Adrenal gland (tissue), 9 donors: ENCODE measurements at regions not wholly inside any gene's neighbourhood (a gene's known extent, or its start where the extent isn't known, plus 50 kb on each side); places are given as distances from the start of the nearest gene placed in this dataset.

ENCODE experiments used
- DNase-seq, 7 donors: peaks; one replicate each; pipeline ENCODE4 v3.0.0-alpha.2; 2019 to 2020
- H3K27ac ChIP-seq, 5 donors: fragments of 200-600 bp; sonication (generic) in 4 of 5; 1 replicate in 3 of 5; 2 replicates in 2 of 5; pipeline versions ENCODE4 v1.5.1 to v1.8.0; 2016 to 2020; ENCODE audit warnings: mild to moderate bottlenecking in 1 of 5
- H3K27me3 ChIP-seq: fragments of 200-600 bp; 2 replicates; pipeline ENCODE4 v1.8.0; 2021
- H3K36me3 ChIP-seq, 2 donors: fragments of 200-600 bp; replicated peaks in 1 of 2; 1 replicate in 1 of 2; 2 replicates in 1 of 2; pipeline versions ENCODE4 v1.5.1 to v1.8.0; 2018 to 2022
- H3K4me1 ChIP-seq, 2 donors: fragments of 200-600 bp; replicated peaks in 1 of 2; 1 replicate in 1 of 2; 2 replicates in 1 of 2; pipeline versions ENCODE4 v1.5.1 to v1.8.0; 2018 to 2021
- H3K4me3 ChIP-seq, 4 donors: fragments of 200-600 bp; sonication (generic) in 3 of 4; one replicate each; pipeline ENCODE4 v1.5.1; 2016 to 2018
- H3K9me3 ChIP-seq, 3 donors: fragments of 200-600 bp; sonication (generic) in 1 of 3; replicated peaks in 1 of 3; 1 replicate in 2 of 3; 2 replicates in 1 of 3; pipeline versions ENCODE4 v1.5.1 to v1.8.0; 2016 to 2021
- POLR2A ChIP-seq, 2 donors: fragments of 450-650 bp; IDR thresholded peaks; one replicate each; pipeline ENCODE4 v1.6.1; 2017; ENCODE audit warnings: antibody characterized with exemption in 2 of 2, mild to moderate bottlenecking in 2 of 2, moderate library complexity in 1 of 2
- WGBS, 4 donors: extraction: QIAGEN DNeasy Blood & Tissue Kit in 2 of 4; methylation state at CpG; one replicate each; pipeline versions ENCODE4 v1.1.5 to v1.1.7; 2013 to 2017; 5-methylcytosine and 5-hydroxymethylcytosine counted together
- intact Hi-C, 2 donors: fragments of 100-400 bp; cut with DNase I; formaldehyde crosslinking; loops; one replicate each; pipeline versions ENCODE4 v1.14.1 to v1.15.0; 2022 to 2023
- TF ChIP-seq, protein P1 (sequence below), 6 experiments: fragments of 450-650 bp in 4 of 6; fragments of 200-600 bp in 2 of 6; sonication (generic) in 1 of 6; IDR thresholded peaks; 1 replicate in 5 of 6; 2 replicates in 1 of 6; pipeline versions ENCODE4 v1.5.1 to v1.8.0; 2016 to 2021; ENCODE audit warnings: antibody characterized with exemption in 6 of 6, mild to moderate bottlenecking in 2 of 6, moderate library complexity in 1 of 6
- donor health status: healthy with polysubstance abuse.
- donor health status: Bipolar disorder and iron deficiency.
- donor health status: DM: yes; HTN: yes; CAD: no.
- donor health status: DM: no; HTN: no; CAD: no.
- donor health status: DM: no; HTN: no; CAD: no.

DNA sequence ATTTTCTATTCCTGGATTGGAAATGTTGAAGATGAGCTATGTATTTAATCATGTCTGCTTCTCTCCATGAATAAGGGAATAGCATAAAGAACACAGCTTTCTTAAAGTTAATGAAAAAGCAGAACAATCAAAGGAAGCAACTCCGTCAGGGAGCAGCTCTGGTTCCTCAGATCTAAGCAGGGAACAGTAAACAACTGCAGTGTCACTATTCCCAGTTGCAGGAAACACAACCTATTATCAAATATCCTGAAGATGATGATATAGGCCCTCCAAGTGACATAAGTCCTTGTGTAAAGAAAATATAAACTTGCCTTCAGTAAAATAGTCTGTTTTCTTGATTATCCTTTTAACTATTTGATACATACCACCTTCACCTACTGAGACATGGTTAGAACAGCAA is 228.1 kb downstream of the KCNC2 start:
- WGBS, 4 donors, result 40 to 63% (median 59%) methylated on average over 1 of the region's 1 CpG
- DNase-seq, result no peak
- H3K4me1 ChIP-seq, result no peaks in the 10 kb centered on the region
- H3K27me3 ChIP-seq, result no peaks in the 10 kb centered on the region
- intact Hi-C loops, result no loop called here
- TF ChIP-seq, protein P1, sequence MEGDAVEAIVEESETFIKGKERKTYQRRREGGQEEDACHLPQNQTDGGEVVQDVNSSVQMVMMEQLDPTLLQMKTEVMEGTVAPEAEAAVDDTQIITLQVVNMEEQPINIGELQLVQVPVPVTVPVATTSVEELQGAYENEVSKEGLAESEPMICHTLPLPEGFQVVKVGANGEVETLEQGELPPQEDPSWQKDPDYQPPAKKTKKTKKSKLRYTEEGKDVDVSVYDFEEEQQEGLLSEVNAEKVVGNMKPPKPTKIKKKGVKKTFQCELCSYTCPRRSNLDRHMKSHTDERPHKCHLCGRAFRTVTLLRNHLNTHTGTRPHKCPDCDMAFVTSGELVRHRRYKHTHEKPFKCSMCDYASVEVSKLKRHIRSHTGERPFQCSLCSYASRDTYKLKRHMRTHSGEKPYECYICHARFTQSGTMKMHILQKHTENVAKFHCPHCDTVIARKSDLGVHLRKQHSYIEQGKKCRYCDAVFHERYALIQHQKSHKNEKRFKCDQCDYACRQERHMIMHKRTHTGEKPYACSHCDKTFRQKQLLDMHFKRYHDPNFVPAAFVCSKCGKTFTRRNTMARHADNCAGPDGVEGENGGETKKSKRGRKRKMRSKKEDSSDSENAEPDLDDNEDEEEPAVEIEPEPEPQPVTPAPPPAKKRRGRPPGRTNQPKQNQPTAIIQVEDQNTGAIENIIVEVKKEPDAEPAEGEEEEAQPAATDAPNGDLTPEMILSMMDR (IDR thresholded peaks at IDR 0.05), result no peak
- TF ChIP-seq POLR2A (IDR thresholded peaks at IDR 0.05), result no peak
- no peaks in the 10 kb centered on the region for H3K36me3 ChIP-seq
- no peak overlapping the region for H3K4me3 ChIP-seq
- no peaks in the 10 kb centered on the region for H3K9me3 ChIP-seq
- no peak overlapping the region for H3K27ac ChIP-seq

DNA sequence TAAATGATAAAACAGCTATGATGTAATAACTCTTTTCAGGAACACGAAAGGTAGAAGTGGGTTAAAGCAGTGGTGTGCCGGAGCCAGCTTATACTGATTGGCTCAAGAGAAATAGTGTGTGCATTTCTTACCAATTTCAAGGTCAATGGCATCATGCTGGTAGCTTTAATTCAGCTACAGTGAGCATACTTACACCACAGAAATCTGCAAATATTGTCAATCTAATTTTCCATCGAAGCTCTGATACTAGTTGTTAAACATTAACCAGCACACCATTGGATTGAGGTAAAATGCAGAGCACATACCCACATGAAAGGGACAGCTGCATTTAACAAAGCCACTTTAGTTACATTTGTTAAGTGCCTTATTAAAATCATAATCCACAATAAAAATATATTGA is 225.7 kb downstream of the KCNC2 start:
- no peaks in the 10 kb centered on the region for H3K9me3 ChIP-seq
- no peak overlapping the region for H3K4me3 ChIP-seq
- no peak for DNase-seq
- no peaks in the 10 kb centered on the region for H3K36me3 ChIP-seq
- 61 to 70% (median 68%) methylated on average over 3 of the region's 3 CpGs for WGBS, 4 donors
- no peaks in the 10 kb centered on the region for H3K4me1 ChIP-seq
- TF ChIP-seq, protein P1 (IDR thresholded peaks at IDR 0.05), result no peak
- no peak for TF ChIP-seq POLR2A (IDR thresholded peaks at IDR 0.05)
- intact Hi-C loops, result no loop called here
- H3K27ac ChIP-seq, result no peak overlapping the region
- H3K27me3 ChIP-seq, result no peaks in the 10 kb centered on the region

DNA sequence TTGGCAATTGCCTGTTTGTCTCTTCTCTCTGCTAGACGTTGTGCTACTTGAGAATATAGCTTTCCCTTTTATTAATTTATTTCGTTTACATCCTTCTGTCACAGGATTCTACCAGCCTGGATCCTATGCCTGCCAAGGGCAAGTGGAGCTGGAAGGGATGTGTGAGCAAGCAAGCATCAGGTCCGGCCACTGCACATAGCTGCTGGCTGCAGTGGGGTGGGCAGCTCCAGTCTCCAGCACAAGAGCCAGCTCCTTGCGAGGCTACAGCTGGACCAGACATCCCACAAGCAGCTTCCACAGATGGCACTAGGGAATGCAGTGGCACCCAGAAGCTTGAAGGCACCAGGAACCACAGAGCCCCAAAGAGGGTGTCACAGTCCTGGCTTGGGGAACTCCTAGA is 225.0 kb downstream of the KCNC2 start:
- no peaks in the 10 kb centered on the region for H3K4me1 ChIP-seq
- TF ChIP-seq, protein P1 (IDR thresholded peaks at IDR 0.05), result no peak
- TF ChIP-seq POLR2A (IDR thresholded peaks at IDR 0.05), result no peak
- intact Hi-C loops, result no loop called here
- no peaks in the 10 kb centered on the region for H3K9me3 ChIP-seq
- no peak for DNase-seq
- no peaks in the 10 kb centered on the region for H3K36me3 ChIP-seq
- no peak overlapping the region for H3K4me3 ChIP-seq
- no peaks in the 10 kb centered on the region for H3K27me3 ChIP-seq
- WGBS, 4 donors, result 58 to 66% (median 60%) methylated on average over 4 of the region's 4 CpGs
- no peak overlapping the region for H3K27ac ChIP-seq

DNA sequence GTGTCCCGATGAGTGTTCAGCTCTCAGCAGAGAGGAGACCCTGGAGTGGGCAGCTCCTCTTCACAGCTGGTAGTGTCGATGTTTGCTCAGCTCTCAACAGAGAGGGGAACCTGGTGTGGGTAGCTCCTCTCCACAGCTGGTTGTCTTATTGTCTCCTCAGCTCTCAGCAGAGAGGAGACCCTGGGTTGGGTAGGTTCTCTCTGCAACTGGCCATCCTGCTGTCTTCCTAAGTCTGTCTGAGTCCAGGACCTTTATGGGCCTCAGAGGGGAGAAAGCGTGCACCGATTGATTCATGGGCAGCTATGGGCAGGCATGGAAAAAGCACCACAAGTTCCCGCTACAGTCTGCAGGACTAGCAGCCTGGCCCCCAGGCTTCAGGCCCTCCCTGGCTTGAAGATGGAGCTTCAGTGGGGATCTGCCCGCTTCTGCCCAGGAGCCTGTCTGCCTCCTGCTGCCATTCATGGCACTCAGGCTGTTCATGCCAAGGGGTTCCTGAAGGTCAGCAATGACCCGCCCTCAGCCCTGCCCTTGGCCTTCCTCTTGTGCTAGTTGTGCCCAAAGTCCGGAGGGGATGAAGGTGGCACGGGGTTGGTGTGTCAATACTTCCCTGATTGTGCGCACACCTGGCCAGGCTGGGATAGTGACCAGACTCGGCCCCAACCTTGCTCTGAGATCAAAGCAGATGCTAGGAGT is 224.2 kb downstream of the KCNC2 start:
- DNase-seq, result no peak
- H3K4me1 ChIP-seq, result no peaks in the 10 kb centered on the region
- H3K27ac ChIP-seq, result no peak overlapping the region
- no peak overlapping the region for H3K4me3 ChIP-seq
- no peaks in the 10 kb centered on the region for H3K9me3 ChIP-seq
- H3K36me3 ChIP-seq, result no peaks in the 10 kb centered on the region
- WGBS, 4 donors, result 84 to 90% (median 86%) methylated on average over 5 to 11 of the region's 11 CpGs
- intact Hi-C loops, result no loop called here
- no peaks in the 10 kb centered on the region for H3K27me3 ChIP-seq
- TF ChIP-seq POLR2A (IDR thresholded peaks at IDR 0.05), result no peak
- TF ChIP-seq, protein P1 (IDR thresholded peaks at IDR 0.05), result no peak
